CD14-positive monocyte (primary cell): ENCODE measurements at regions not wholly inside any gene's neighbourhood (a gene's known extent, or its start where the extent isn't known, plus 50 kb on each side); places are given as distances from the start of the nearest gene placed in this dataset.

ENCODE experiments used
- DNase-seq, 3 donors: peaks; one replicate each; pipeline ENCODE4 v3.0.0-alpha.2; 2011 to 2022
- H2AFZ ChIP-seq: 2 replicates; pipeline ENCODE4 v1.6.0; 2012; ENCODE audit warnings: mild to moderate bottlenecking, low read depth, low read length, inconsistent platforms; ENCODE audit not compliant: insufficient read depth, poor library complexity, severe bottlenecking
- H3K27ac ChIP-seq, 2 donors: 1 replicate in 1 of 2; 2 replicates in 1 of 2; pipeline ENCODE4 v1.5.1; 2012 to 2013; ENCODE audit warnings: low read length in 2 of 2, control low read depth in 1 of 2, inconsistent platforms in 1 of 2, low read depth in 1 of 2, mild to moderate bottlenecking in 1 of 2
- H3K27me3 ChIP-seq, 2 donors: one replicate each; pipeline versions ENCODE4 v1.6.0 to v1.6.1; 2011 to 2013; ENCODE audit warnings: low read length in 2 of 2; ENCODE audit not compliant: control insufficient read depth in 2 of 2, insufficient read depth in 2 of 2
- H3K36me3 ChIP-seq, 2 donors: replicated peaks in 1 of 2; 1 replicate in 1 of 2; 2 replicates in 1 of 2; pipeline versions ENCODE4 v1.5.1 to v1.6.1; 2012 to 2013; ENCODE audit warnings: low read length in 2 of 2, control low read depth in 1 of 2, inconsistent platforms in 1 of 2, mild to moderate bottlenecking in 1 of 2; ENCODE audit not compliant: insufficient read depth in 2 of 2, control insufficient read depth in 1 of 2
- H3K4me1 ChIP-seq, 2 donors: 1 replicate in 1 of 2; 2 replicates in 1 of 2; pipeline versions ENCODE4 v1.5.1 to v1.6.1; 2012 to 2013; ENCODE audit warnings: low read length in 2 of 2, control low read depth in 1 of 2, inconsistent platforms in 1 of 2, mild to moderate bottlenecking in 1 of 2, moderate library complexity in 1 of 2; ENCODE audit not compliant: insufficient read depth in 2 of 2, control insufficient read depth in 1 of 2
- H3K4me2 ChIP-seq: replicated peaks from 2 replicates; pipeline ENCODE3; 2012; ENCODE audit warnings: low read length, moderate library complexity, mild to moderate bottlenecking; ENCODE audit not compliant: poor library complexity, severe bottlenecking; ENCODE audit errors: extremely low read depth
- H3K4me3 ChIP-seq, 3 experiments: fragments of 200-600 bp in 1 of 3; sonication (generic) in 1 of 3; replicated peaks in 1 of 3; 1 replicate in 2 of 3; 2 replicates in 1 of 3; pipeline ENCODE4 v1.5.1; 2011 to 2013; ENCODE audit warnings: low read length in 3 of 3, mild to moderate bottlenecking in 3 of 3, control low read depth in 2 of 3, low read depth in 2 of 3, inconsistent platforms in 1 of 3, moderate library complexity in 1 of 3
- H3K79me2 ChIP-seq: 2 replicates; pipeline ENCODE4 v1.6.0; 2012; ENCODE audit warnings: mild to moderate bottlenecking, control low read depth, inconsistent platforms, low read length, moderate library complexity; ENCODE audit not compliant: insufficient read depth
- H3K9ac ChIP-seq: 2 replicates; pipeline ENCODE4 v1.6.0; 2017; ENCODE audit warnings: low read length, mild to moderate bottlenecking; ENCODE audit not compliant: insufficient read depth, poor library complexity, severe bottlenecking
- H3K9me3 ChIP-seq, 2 donors: replicated peaks in 1 of 2; 1 replicate in 1 of 2; 2 replicates in 1 of 2; pipeline versions ENCODE4 v1.5.1 to v1.6.1; 2012 to 2013; ENCODE audit warnings: low read length in 2 of 2, control low read depth in 1 of 2; ENCODE audit not compliant: control insufficient read depth in 1 of 2, insufficient read depth in 1 of 2
- H4K20me1 ChIP-seq: 2 replicates; pipeline ENCODE4 v1.6.0; 2012; ENCODE audit warnings: mild to moderate bottlenecking, low read length, control low read depth, moderate library complexity; ENCODE audit not compliant: insufficient read depth
- H3K27ac Mint-ChIP-seq, 7 donors: one replicate each; pipeline ENCODE4 v1.8.0; 2020; ENCODE audit warnings: mild to moderate bottlenecking in 7 of 7, mixed read lengths in 7 of 7, moderate library complexity in 6 of 7, inconsistent platforms in 2 of 7
- H3K27me3 Mint-ChIP-seq, 3 donors: one replicate each; pipeline ENCODE4 v1.8.0; 2021 to 2022; ENCODE audit warnings: low read depth in 3 of 3, mild to moderate bottlenecking in 3 of 3, mixed read lengths in 3 of 3, moderate library complexity in 3 of 3, inconsistent platforms in 1 of 3
- H3K36me3 Mint-ChIP-seq, 2 donors: one replicate each; pipeline ENCODE4 v1.8.0; 2020; ENCODE audit warnings: mixed read lengths in 2 of 2, inconsistent platforms in 1 of 2, mild to moderate bottlenecking in 1 of 2
- H3K4me1 Mint-ChIP-seq: one replicate; pipeline ENCODE4 v1.8.0; 2020; ENCODE audit warnings: mild to moderate bottlenecking, mixed read lengths
- H3K4me3 Mint-ChIP-seq, 2 donors: one replicate each; pipeline ENCODE4 v1.8.0; 2020; ENCODE audit warnings: mild to moderate bottlenecking in 2 of 2, mixed read lengths in 2 of 2, moderate library complexity in 1 of 2
- H3K9me3 Mint-ChIP-seq, 7 donors: one replicate each; pipeline ENCODE4 v1.8.0; 2020 to 2022; ENCODE audit warnings: mixed read lengths in 7 of 7, mild to moderate bottlenecking in 6 of 7, moderate library complexity in 6 of 7, inconsistent platforms in 2 of 7
- WGBS: methylation state at CpG from one replicate; pipeline ENCODE4 v1.1.5; 2013; ENCODE audit warnings: missing lambda C conversion rate; ENCODE audit not compliant: insufficient coverage; 5-methylcytosine and 5-hydroxymethylcytosine counted together
- intact Hi-C, 2 donors: fragments of 100-400 bp; cut with micrococcal nuclease; formaldehyde crosslinking; loops; one replicate each; pipeline versions ENCODE4 v1.15.0 to v1.15.1; 2023
- TF ChIP-seq, protein P1 (sequence below): fragments of 200-600 bp; IDR thresholded peaks from one replicate; pipeline ENCODE4 v1.8.0; 2022; ENCODE audit warnings: antibody characterized with exemption, mild to moderate bottlenecking

DNA sequence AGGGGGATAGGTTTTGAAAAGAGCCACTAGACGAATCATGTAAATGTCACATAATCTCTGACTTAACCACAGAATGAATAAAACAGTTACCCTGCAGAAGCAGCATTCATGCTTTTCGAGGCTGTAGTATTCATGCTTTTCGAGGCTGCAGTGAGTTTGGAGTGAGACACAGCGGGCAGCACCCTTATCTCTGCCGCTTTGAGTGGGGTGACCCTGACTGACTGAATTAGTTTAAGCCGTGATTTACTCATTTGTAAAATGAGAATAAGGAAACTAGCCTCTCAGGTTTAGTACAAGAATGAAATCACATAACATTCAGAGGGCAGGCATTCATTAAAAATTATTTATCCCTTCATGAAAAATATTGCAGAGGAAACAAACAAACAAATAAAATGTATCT lies 92.8 kb upstream of the KMT2C start:
- DNase-seq: no peak
- Mint-ChIP-seq H3K9me3 (peaks cover 0 to 21% (median 12%) of the 10 kb centered on the region in 7 donors), H3K27me3 (peaks cover 0 to 3% (median 2%) of the 10 kb centered on the region in 3 donors), H3K4me3 (no peak overlapping the region), H3K4me1 (no peaks in the 10 kb centered on the region), H3K36me3 (no peaks in the 10 kb centered on the region), H3K27ac (no peak overlapping the region)
- Histone ChIP-seq H3K9me3 (peaks cover 0 to 8% of the 10 kb centered on the region in 2 donors), H3K36me3 (no peaks in the 10 kb centered on the region), H2AFZ (no peak overlapping the region), H3K4me1 (no peaks in the 10 kb centered on the region), H3K27ac (no peak overlapping the region), H3K9ac (no peak overlapping the region), H3K79me2 (no peaks in the 10 kb centered on the region), H4K20me1 (no peaks in the 10 kb centered on the region), H3K4me2 (no peak overlapping the region), H3K27me3 (no peaks in the 10 kb centered on the region), H3K4me3 (no peak overlapping the region)
- WGBS: no CpG with 5 or more reads among the region's 6 CpGs
- TF ChIP-seq, protein P1, sequence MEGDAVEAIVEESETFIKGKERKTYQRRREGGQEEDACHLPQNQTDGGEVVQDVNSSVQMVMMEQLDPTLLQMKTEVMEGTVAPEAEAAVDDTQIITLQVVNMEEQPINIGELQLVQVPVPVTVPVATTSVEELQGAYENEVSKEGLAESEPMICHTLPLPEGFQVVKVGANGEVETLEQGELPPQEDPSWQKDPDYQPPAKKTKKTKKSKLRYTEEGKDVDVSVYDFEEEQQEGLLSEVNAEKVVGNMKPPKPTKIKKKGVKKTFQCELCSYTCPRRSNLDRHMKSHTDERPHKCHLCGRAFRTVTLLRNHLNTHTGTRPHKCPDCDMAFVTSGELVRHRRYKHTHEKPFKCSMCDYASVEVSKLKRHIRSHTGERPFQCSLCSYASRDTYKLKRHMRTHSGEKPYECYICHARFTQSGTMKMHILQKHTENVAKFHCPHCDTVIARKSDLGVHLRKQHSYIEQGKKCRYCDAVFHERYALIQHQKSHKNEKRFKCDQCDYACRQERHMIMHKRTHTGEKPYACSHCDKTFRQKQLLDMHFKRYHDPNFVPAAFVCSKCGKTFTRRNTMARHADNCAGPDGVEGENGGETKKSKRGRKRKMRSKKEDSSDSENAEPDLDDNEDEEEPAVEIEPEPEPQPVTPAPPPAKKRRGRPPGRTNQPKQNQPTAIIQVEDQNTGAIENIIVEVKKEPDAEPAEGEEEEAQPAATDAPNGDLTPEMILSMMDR: no peak
- intact Hi-C loops: no loop called here

DNA sequence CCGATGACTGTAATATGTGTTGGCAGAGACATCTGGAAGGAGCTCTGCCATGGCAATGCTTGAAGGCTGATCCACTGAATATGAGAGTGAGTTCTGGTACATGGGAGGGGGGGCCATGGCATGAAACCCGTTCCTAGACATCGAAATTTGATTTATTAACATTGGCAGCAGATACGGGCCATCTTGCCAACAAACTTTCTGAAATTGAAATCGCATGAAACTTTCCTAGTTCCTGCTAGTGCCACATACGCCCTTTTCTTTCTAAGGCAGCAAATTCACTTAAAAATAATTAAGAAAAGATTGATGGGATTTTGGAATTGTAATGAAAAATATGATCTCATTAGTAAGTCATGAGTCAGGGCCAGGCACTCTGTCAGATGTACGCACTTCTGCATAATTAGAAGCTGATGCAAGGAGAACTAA lies 91.8 kb upstream of the KMT2C start:
- Histone ChIP-seq H3K9ac (no peak overlapping the region), H3K4me2 (no peak overlapping the region), H3K27me3 (no peaks in the 10 kb centered on the region), H3K9me3 (peaks cover 0 to 3% of the 10 kb centered on the region in 2 donors), H4K20me1 (no peaks in the 10 kb centered on the region), H3K4me3 (no peak overlapping the region), H3K79me2 (no peaks in the 10 kb centered on the region), H3K36me3 (no peaks in the 10 kb centered on the region), H3K4me1 (no peaks in the 10 kb centered on the region), H2AFZ (no peak overlapping the region), H3K27ac (no peak overlapping the region)
- no peak overlapping the region for H3K27ac Mint-ChIP-seq
- TF ChIP-seq, protein P1: no peak
- H3K36me3 Mint-ChIP-seq: no peaks in the 10 kb centered on the region
- intact Hi-C loops: no loop called here
- H3K4me1 Mint-ChIP-seq: peaks cover 4% of the 10 kb centered on the region
- H3K9me3 Mint-ChIP-seq: peaks cover 0 to 14% (median 8%) of the 10 kb centered on the region in 7 donors
- H3K27me3 Mint-ChIP-seq: peaks cover 0 to 3% (median 1%) of the 10 kb centered on the region in 3 donors
- no peak for DNase-seq
- WGBS: 74% methylated on average over 6 of the region's 7 CpGs
- no peak overlapping the region for H3K4me3 Mint-ChIP-seq
